HCEC 1CT (cell line): ENCODE measurements at regions not wholly inside any gene's neighbourhood (a gene's known extent, or its start where the extent isn't known, plus 50 kb on each side); places are given as distances from the start of the nearest gene placed in this dataset.
A peak's percentile ranks its signal among the peaks of the same experiment; 100 is the strongest.

ENCODE experiments used
- DNase-seq: peaks from one replicate; pipeline ENCODE4 v3.0.0-alpha.2; 2017

DNA sequence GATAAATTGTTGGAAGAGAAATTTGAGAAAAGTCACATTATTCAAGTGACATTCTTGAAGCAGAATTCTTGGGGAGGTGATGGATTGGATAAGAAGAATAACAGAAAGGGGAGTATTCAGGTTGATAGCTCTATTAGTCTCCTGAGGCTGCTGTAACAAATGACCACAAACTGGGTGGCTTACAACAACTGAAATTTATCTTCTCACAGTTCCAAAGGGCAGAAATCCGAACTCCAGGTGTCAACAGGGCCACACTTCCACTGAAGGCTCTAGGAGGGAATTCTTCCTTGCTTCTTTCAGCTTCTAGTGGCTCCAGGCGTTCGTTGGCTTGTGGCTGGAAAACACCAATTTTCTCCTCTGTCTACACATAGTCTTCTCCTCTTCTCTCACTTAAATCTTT, 99.8 kb downstream of the TES start:
- DNase-seq, result no peak

DNA sequence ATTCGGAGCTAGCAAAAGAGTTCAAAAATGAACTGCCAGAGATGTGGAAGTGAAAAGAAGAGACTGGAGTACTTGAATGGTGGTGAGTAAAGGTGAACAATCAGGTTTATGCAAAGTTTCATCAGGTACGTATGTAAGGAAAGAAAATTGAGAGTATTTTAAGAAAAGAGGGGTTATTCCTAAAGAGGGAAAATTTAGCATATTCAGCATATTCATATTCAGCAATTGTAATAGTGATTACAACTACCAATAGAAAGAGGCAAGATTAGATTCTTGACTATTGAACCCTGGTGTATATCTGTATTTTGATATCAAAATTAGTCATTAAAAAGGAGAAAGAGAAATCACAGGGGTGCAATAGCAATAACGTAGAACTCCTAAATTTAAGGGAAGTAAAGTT, 100.9 kb downstream of the TES start:
- DNase-seq, result no peak

DNA sequence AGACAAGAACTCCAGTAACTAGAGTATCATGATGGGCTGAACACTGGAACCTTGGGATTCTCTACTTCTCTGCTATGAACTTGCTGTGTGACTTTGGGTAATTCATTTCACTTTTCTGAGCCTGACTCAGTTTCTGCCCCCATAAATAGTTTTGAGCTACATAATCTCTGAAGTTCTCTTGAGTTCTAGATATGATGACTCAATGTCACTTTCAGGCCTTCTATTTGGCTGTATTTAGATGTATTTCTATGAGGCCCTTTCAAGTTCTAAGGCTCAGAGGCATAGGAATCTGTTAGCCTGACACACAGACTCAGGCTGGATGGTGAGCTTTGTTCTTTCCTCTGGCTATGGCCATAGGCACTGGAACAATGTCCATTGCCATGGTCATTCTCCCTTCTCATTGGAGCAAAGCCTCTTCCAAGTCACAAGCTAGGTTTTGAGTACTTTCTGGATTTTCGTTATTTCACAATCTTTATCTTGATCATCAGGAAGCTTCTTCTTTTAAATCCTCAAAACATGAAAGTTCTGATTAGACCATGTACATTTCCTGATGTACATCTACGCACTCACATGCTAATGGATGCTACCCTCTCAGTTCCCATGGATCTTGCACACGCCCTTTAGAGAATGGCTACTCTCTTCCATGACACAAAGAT, 101.6 kb downstream of the TES start:
- no peak for DNase-seq

DNA sequence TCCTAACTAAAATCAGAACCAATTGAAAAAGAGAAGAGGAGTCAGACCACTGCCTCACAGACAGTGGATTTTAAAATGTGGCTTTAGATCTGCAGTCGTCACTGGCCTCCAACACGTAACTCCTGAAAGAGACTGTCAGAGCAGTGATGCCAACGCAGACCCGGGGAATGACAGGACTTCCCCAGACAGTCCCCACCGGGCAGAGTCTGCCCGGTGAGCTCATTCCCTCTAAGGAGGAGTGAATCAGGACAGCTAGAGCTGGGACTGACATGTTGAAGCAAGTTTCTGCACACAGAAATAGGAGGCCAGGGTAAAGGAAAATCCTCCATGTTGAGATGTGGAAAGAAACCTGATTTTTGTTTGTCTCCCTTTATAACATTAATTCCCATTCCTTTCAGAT, 105.0 kb downstream of the TES start:
- DNase-seq, result no peak

DNA sequence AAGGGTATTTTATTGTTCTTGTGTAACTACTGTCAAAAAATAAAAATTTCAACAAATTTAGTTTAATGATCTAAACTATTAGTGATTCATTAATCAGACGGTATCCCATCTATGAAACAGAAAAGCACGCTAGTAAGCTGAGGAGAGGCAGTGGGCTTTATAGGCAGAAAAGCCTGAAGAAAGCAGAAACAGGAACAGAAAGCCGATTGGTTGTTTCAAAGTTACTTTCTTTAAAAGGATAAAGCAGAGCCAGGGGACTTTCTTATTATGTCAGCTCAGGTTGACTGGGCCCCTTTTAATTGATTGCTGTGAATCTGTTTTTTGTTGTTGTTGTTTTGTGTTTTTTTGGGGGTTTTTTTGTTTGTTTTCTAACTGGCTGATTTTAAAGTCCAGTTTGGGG, 105.5 kb downstream of the TES start:
- no peak for DNase-seq

DNA sequence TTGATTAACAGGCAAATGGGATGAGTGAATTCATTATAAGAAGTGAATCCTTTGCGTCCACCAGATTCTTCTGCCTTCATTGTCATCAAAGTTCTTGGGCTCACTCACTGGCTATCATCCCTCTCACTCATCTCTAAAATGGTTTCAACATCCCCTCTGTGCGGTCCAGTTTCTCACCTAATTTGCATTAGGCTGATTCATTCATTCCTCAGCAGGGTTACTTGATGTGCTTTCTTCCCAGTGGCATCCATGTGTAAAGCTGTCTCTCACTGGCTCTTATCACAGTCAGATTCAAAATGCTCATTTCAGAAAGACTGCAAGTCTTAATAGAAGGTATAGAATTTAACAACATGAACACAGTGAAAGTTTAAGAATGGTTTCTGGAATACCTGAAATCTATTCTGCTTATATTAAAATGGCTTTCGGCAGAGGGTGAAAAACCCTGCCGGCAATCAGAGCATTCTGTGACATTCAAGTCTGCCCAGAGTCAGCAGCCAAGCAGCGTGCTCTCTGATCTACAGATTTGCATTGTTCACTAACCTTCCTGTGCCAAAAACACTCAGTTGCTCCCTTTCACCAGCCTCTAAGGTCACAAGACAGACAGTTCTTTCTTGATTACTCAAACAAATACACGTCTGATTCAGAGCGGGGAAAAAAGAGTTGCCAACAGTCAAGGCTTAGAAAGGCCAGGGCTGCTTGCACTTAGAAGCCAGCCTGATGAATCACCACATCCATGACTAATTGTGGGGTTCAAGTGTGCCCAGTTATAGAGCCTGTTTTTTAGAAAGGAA, 106.7 kb downstream of the TES start:
- DNase-seq, result peak; percentile 100

DNA sequence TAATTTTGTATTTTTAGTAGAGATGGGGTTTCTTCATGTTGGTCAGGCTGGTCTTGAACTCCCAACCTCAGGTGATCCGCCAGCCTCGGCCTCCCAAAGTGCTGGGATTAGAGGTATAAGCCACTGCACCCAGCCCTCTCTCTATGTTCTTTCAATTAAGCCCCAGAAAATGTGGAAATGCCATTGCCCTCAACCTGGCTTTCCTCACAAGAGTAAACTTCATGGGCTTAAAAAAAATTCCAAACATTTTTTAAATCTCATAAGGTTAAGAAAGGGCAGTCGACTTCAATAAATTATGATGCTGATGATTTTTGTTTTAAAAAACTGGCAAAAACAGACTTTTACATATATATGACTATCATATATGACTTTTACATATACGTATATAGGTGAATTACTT, 107.6 kb downstream of the TES start:
- DNase-seq, result peak; percentile 72

DNA sequence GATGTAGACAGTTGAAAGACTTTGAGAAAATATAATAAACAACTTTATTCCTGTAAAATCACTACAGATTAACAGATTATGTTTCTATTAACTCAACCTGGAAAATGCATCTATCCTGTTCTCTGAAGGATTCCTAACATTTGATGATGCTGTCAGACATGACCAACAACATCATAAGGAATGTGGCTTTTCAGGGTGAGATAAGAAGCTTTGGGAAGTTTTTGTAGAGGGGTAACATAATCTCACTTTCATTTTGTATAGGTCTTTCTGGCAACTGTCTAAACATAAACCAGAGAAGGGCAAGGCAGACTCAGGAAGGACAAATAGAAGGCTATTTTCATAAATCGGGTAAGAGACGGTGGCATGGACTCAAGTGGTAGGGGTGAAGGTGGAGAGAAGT, 112.2 kb downstream of the TES start:
- peak; percentile 28 for DNase-seq

DNA sequence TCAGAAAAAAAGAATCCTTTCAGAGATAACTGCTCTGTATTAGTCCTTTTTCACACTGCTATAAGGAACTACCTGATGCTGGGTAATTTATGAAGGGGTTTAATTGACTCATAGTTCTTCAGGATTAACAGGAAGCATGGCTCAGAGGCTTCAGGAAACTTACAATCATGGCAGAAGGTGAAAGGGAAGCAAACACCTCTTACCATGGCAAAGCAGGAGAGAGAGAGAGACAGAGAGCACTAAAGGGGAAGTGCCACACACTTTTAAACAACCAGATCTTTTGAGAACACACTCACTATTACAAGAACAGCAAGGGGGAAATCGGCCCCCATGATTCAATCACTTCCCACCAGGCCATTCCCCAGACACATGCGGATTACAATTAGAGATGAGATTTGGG, 114.2 kb downstream of the TES start:
- DNase-seq, result no peak

DNA sequence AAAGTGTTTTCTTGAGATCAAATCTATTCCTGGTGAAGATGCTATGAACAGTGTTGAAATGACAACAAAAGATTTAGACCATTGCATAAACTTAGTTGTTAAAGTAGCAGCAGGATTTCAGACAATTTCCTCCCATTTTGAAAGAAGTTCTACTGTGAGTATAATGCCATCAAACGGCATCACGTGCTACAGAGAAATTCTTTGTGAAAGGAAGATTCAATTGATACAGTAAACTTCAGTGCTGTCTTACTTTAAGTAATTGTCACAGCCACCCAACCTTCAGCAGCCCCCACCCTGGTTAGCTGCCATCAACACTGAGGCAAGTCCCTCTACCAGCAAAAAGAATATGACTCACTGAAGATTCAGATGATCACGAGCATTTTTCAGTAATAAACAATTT, 115.2 kb downstream of the TES start:
- DNase-seq, result peak; percentile 40

DNA sequence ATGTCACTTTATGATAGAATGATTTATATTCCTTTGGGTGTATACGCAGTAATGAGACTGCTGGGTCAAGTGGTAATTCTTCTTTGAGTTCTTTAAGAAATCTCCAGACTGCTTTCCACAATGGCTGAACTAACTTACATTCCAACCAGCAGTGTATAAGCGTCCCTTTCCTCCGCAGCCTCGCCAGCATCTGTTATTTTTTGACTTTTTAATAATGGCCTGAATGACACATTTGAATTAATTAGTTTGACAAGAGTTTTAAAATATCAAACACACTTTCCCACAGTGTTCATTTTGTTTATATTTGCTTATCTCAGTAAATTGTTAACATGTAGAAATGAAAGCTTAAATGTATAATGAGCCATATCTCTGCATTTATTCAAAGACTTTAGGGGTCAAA, 116.8 kb downstream of the TES start:
- no peak for DNase-seq

DNA sequence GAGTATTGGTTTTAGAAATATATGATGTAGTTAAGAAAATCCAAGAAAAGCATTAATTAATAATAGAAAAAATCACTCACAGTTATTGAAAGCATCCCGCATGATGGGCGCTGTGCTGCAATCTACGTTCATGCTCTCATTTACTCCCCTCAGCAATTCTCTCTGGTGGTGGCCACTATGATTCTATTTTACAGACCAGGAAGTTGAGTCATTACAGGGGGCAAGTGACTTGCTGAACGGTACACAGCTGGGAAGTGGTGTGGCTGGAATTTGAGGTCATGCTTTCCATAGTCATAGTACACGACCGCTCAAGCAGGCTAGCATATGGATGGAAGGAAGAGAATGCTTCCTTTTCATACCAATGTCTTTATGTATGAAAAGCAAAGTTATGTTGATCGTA, 117.4 kb downstream of the TES start:
- peak; percentile 99 for DNase-seq

DNA sequence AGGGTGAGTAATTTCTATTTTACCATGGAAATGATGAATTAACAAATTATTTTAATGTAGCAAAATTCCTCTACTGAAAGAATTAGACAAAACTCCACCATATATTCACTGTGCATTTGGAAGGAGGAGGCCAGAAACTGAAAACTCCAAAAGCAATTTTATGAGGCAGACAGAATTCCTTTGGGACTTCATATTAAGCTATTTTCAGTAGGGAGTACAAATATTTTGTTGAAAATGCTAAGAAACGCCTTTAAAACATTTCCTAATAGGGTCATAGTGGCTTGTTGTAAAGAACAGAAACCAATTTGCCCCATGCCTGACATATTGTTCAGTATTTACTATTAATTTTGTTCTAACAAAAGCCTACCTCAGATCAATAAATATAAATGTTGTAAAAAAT, 117.8 kb downstream of the TES start:
- peak; percentile 58 for DNase-seq

DNA sequence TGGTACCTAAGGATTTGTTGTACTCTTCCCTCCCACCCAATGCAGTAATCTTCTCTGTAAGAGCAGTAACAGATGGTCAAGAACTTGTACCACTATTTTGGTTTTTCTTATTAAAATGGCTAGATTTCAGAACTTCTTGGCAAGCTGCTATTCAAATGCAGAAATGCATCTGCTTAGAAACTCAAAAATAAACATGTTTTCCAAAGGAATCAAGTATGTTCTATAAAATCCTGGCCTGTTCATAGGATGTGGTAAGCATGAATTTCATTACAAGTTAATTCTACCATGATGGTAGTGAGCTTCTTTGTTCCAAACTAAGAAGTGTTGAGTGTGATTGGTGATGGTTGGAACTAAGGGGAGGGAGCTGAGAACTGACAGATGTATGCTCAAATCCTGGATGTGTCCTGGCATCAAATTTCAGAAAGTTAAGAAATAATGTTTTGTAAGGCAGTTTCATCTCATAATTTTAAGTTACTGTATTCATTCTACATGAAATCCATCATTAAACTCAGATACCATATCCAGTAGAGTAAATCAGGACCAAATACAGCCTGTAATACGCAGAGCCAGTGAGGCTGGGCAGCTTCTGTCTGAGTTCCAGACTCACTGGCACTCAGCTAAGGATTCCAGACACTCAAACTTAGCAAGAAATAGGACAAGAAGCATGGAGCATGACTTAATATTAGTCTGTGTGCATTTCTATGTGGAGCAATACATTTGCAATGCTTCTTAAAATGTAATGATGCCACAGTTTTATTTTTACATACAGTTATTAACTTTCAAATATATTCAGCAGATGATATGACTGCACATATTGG, 119.6 kb downstream of the TES start:
- peak; percentile 21 for DNase-seq

DNA sequence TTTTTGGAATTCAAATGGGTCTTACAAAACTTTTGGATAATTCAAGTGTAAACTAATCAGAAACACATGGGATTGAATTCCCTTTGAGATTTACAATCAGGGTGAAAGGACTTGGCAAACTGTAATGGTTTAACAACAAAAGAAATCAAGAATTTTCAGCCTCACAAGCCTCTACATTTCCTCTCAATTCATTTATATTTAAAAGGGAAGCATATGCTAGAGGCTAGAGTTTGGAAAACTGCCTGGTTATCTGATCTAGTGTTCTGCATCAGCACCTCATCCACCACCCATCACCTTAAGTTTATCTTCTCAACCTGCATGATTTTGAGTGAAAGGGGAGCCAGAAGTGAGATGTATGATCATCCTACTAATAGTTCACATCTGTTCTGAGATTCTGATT, 120.7 kb downstream of the TES start:
- DNase-seq, result peak; percentile 40

DNA sequence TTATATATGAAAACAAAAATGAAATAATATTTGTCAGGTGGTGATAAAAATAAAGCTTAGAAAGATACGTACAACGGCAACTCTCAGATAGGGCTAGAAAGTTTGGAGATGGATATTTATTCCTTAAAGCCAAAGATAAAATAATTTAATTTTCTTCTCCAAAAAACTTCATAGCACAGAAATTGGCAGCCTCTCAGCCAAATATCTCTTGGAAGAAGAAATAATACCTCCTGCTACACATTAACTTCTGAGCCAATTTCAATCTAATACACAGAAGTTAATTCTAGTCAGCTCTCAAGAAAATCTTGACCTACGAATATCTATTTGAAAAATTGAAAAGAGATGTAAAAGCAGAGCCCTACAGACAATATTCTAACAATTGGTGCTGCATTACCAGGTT, 122.4 kb downstream of the TES start:
- no peak for DNase-seq

DNA sequence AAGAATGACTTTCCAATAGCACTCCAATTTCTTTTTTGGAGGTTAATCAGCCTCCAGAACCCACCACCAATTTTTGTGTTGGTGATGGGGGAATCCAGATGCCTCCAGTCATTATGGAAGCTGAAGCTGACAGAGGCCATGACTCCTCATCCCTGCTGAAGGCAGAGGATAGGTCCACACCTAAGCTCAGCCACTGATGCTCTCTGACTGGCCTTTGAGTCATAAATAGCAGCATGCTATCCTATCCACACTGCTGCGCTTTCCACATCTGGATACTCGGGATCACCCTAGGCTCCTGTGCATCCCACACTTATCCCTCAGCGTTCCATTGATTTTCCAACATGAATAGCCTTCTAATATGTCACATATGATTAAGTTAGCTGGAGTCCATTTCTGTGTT, 124.2 kb downstream of the TES start:
- peak; percentile 84 for DNase-seq

DNA sequence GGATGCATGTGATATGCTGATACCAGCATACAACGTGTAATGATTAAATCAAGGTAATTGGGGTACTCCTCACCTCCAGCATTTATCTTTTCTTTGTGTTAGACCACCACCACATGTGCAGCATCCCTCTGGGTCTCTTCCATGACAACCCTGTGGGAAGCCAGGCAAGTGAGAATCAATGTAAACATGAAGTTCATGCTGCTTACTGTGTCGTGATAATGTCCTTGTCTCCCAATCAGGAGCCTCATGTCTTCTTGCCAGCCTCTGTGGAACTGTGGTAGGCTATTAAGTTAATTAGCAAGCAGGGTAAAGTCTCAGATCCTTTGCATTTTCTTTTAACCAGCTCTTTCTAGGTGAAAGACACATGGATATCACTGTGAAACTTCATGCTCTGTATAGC, 126.7 kb downstream of the TES start:
- DNase-seq, result no peak

DNA sequence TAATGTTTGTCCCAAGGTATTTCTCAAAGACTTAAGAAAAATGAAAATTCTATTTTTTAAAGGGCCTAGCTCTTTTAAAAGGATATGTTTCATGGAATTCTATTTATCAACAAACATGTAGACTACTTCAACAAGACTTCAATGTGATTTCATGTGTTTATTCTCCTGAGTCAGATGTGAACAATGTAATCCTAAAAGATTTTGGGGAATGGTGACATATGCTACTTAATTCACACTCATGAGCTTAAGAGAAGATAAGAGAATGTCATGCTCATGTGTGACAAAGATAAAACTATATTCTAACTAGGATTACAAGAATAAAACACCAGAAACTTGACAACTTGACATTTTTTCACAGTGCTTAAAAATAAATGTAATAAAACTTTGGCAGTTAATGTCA, 127.5 kb downstream of the TES start:
- peak; percentile 48 for DNase-seq

DNA sequence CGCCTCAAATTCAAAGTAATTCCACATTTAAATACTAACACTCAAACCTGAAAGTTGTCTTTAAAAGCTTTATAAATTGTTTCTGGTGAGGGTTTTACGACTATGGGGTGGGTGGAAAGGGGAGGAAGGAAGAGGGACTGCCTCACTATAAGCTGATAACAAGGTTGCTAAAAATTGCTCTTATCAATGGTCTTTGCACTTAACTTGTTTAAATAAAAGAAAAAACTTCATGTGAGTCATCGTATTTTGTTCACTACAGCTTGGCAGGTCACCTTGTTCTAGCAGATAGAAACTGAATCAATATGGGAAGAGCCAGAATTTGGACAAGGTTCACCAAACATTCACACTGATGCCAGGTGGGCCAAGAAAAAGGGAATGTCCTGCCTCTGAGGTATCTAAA, 129.2 kb downstream of the TES start:
- DNase-seq, result peak; percentile 39

DNA sequence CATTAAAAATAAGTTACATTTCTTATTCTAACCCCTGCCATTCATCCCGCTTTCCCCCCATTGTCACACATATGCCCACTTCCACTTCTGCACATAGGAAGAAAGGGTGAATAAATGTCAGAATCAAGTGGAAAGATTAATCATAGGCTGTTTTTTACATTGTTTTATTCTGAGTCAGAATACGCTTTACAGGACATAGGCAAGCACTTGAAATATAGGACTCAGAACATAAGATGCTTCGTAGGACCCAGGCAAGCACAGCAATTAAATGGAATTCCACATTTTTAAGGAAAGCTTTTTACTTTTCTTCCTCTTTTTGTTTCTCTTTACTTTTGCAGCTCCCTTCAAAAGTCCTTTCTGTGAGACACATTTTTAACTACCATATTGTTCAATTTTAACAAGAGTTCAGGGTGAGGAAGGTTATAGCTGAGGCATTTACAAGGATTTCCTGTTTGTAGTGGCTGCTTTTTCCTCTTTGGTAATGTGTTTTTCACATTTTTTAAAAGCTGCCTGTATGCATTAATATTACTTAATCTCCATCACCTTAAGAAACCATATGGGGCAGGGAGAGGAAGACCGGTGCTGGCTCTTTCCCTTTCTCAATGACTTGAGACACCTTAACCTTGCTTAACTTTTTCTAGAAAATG, 130.0 kb downstream of the TES start:
- DNase-seq, result peak; percentile 76

DNA sequence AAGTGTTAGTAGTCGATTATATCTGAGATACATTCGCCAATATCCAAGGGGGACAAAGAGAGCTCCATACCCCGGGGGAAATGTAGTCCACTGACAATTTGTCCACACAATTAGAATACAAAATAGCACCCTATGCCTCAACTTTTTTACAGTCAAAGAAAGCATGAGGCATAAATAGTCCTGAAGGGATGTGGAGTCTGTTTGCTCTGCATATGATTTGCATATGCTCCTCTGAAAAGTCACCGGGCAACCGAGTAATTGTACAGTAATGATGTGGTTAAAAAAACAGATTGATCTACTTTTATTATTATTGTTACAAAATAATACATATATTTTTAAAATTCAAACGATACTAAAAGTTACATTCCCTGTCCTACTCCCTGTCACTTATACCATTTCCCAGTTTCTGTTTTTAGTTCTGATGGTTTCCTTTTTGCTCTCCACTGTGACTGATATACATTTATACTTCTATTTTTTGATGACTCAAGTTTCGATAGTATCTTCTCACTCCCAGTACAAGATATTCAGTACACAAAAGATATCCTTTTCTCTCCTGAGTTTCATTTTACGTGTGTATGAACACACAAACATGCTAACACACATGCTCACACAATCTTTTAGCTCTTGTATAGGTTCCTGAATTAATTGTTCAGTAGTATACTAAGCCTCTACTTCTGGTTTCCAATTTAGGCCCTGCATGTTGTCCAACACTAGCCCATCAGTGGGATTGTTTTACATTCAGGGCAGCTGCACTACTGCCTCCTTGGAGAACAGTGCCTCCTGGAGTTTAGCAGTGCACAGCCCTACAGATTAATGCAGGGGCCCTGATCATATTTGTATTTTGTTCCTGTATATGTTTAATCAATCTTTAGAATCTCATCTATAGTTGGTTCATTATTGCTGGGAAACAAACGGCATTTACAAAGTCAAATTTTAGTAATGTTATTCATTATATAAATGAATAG, 130.9 kb downstream of the TES start:
- peak; percentile 51 for DNase-seq
